MV-4-11 (cell line): ENCODE measurements at regions not wholly inside any gene's neighbourhood (a gene's known extent, or its start where the extent isn't known, plus 50 kb on each side); places are given as distances from the start of the nearest gene placed in this dataset.

Experiments used
- DNase-seq: peaks from one replicate; lab custom pipeline; 2025; lab: John Stamatoyannopoulos, UW

DNA sequence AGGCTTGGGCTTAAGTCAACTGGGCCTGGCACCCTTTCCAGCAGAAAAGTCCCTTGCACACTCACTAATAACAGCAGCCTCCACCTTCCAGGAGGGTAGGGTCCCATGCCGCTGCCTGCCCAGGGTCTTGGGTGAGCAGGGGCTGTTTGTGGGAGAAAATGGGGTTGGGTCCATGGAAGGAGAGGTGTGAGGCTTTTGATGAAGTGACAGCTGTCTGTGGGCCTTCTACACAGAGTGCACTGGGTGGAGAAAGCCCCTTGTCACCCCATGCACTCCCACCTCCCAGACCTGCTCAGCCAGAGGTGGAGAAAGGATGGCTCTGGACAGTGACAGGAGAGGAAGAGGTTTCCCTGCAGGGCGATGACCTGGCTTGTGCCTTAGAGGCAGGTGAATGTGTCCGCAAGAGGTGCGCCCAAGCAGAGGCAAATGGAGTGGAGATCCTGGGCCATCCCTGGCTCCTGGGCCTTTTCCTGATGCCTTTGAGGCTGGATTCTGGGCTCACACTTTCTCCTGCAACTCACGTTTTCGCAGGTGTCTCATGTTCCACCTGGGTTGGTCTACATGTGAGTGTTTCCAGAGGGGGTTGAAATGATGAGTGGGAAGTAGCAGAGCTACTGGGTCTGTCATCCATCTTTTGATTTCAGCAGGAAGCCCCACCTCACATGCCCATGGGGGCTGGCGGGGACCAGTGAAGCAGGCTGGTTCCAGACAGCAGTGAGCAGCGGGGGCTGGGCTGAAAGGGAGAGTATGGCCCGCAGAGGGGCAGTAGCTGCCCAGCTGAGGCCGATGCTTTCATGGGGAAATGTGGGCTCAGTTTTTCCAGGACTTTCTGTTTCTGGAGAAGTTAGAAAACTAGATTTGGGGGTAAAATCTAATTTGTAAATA lies 85.2 kb upstream of the PRR23E start:
- no peak for DNase-seq

DNA sequence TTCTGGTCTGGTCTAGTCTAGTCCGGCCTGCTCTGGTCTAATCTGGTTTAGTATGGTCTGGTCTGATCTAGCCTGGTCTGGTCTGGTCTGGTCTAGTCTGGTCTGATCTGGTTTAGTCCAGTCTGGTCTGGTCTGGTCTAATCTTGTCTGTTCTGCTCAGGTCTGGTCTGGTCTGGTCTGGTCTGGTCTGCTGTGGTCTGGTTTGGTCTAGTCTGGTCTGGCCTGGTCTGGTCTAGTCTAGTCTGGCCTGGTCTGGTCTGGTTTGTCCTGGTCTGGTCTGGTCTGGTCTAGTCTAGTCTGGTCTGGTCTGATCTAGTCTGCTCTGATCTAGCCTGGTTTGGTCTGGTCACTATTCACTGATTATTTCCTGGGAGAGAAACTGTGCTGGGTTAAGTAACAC lies 84.1 kb upstream of the PRR23E start:
- DNase-seq = no peak

DNA sequence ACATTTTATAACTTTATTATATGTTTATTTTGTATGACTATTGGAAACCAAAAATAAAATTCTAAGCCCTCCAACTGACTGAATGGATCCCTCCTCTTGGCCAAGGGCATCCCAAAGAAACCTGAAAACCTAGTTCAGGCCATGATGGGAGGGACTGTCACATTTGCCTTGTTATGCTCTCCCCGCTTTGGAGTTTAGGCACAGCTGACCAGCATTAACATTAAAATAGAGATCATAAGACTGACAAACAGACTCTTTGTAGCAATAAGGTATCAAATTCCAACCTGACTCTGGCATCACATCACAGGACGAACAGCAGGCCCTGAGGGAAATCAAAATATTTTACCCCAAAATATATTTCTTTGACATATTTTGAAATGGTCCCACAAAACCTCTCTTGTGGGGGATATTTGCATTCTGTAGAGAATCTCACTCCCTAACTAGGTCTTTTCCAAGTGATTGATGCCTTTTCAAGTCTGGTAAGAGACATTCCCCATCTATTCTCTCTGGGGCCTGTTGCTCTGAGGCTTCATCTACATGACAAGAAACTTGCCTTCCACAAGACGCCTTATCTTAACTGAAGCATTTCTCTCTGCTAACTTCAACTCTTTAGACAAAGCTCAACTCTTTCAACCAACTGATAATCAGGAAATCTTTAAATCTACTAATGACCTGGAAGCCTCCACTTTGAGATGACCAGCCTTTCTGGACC lies 81.8 kb upstream of the PRR23E start:
- DNase-seq = no peak

DNA sequence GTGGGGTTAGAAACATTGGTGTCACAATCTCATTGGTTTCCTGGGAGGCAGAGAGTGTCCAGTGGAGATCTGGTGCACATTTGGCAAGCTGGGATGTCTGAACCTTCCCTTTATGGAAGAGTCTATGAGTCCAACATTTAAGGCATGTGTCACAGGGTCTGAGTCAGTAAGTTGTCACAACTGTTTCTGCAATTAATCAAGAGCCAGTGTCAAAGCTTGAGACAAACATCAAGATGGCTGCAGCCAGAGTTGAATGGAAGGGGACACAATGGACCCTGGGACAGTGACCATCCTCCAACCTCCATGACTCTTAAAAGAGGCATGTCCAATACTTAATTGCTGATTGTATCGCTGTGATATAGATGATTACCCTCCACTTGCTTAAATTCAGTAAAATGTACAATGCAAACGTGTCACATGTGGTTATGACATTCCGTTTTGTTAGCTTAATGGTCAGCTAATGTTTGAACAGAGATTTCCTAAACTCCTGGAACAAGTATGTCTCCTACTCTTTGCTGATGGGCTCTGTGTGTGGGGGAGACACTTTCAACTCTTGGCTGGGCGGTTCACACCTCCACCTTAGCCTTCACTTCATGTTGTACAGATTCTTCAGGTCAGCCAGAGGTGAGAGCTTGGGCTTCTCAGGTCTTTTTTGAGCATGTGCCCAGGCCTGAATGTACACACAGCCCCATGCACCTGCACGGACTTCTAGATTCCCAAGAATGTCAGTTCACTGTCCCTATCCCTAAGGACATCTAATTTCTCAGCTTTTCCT lies 79.9 kb upstream of the PRR23E start:
- no peak for DNase-seq

DNA sequence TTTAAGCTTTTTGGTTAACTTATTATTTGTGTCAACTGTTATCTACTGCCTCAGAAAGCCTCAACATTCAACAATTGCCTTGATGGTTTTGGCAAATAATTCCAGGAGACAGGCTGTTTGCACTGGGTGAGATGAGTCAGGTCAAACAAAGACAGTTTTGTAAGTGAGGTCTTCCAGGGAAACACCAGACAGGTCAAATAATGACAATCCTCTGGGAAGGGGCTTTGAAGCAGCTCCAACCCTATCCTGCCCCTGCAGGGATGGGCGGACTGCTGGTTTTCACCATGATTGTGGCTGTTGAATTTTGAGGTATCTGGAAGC lies 79.4 kb upstream of the PRR23E start:
- no peak for DNase-seq

DNA sequence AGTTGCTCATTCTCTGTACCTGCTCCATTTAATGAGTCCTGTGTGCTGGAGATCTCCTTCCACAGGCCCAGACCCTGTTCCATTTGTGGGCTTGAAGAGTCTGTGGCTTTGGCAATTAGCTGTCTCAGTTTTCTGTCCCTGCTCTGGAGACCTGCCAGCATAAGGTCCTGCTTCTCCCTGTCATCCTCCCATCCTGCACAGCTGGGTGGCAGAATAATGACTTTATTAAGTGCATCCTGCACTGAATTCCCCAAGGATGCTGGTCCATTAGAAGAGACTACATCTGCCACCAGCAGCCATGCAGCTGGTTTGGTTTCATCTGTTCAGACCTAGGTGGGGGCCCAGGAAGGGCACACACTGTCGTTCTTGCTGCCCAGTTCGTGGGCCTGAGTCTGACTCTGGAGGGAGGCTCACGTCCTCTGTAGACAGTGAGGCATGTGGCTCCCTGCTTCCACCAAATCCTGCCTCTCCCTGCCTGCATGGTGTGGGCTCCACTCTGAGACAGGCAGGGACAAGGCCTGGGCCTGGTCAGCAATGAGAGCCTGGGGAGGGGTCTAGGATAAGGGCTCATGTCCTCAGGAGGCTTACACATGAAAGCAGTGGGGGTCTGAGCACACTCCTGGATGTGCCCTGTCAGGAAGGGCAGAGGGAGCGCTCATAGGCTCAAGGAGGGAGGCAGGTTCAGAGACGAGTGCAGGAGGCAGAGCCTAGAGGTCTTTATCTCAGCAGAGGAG lies 78.4 kb upstream of the PRR23E start:
- no peak for DNase-seq

DNA sequence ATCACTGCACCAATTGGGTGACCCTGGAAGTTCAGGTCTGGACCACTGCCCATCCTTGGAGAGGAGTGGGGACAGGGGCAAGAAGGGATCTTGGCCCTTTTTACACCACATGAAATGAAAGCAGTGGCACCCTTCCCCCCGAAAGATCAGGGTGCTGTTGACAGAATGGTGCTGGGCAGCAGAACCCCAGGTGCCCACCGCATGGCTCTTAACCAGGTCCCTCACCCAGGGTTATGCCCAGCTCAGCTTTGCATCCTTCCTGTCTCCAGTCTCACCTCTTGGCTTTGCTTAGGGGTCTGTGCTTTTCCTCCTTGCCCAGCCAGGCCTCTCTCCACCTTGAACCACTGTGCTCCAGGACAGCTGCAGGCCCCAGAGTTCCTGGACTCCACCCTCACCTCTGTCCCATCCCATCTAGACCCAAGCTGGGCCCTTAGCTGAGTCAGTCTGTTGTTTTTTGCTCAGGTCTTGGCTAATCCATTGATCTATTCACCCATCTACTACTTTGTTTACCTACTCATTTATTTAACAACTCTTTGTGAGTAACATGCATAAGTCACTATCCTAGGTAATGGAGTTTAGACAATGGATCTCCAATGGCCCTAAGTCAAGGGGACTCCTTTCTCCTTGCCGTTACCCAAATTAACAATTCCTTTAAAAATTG lies 77.1 kb upstream of the PRR23E start:
- DNase-seq = no peak

DNA sequence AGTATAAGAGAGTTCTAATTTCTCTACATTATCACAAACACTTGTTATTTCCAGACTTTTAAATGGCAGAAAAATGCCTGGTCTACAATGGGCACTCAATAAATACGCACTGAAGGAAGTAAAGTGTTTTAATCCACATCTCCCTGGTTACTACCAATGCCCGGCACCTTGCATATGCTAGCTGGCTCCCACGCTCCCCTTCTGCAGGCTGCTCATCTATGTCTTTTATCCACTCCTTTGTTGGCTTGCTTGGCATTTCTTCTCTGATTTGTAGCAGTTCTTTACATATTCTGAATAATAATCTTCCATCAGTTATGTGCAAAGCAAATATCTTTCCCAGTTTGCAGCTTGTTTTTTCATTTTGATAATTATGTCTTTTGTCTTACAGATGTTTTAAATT lies 74.6 kb upstream of the PRR23E start:
- no peak for DNase-seq

DNA sequence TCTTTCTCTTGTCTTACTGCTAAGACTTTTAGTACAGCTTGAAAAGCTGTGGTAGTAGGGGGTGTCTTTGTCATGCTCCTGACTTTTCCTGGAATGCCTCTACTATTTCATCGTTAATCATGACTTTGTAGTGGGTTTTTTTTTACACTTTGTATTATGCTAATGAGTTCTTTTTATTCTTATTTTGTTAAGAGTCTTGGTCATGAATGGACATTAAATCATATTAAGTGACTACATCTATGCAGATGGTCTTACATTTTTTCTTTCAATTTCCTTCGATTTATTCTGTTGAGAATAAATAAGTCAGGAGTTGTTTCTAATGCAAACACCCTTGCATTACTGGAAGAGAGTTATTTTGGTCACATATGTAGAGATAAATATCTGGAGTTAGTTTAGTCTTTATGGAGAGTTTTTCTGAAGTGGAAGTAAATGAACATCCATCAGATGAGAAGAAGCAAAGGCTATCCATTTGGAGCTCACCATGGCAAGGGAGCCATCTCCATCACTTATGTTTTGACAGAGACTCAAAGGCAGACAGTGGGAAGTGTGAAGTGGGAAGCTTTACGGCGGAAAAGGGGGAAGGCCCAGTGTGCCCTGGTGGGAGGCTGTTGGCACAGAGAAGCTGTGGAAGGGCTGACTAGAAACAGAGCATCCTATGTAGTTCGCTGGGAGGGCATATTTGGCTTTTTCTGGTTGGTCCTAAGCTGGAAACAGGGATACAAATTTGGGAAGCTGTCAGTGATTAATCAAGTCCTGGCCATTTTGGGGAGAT lies 73.1 kb upstream of the PRR23E start:
- DNase-seq = no peak

DNA sequence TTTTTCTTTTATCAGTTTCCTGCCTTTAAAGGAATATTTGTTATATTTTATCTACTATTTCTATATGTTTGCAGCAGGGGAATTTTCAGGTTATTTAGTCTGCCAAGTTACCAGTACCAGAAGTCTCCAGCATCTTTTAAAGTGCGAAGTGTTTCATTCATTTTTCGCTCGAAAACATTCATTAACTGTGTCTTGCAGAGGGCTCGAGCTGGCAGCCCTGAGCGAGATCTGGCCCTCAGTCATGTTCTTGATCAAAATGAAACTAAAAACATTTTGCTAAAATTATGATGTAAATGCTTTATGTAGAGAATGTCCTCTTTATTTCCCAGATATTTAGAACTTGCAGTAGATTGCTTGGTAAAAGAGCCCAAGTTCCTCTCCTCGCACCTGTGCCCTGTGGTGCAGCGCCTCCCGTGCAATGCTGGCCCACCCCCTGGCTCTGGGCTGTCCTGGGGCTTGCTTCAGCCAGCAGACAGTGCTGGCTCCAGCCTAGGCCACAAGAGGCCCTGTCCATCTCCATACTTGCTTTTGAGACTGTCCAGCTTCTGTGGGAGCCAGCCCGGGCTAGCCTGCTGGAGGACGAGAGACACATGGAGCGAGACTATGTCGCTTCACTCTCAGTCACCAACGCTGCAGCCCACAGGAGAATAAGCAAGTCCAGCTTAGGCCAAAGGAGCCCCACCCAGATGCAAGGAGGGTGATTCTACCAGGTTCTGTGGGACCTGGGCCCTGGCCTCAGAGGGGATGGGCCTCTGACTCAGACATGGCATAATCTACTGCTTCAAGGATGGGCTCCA lies 71.9 kb upstream of the PRR23E start:
- no peak for DNase-seq

DNA sequence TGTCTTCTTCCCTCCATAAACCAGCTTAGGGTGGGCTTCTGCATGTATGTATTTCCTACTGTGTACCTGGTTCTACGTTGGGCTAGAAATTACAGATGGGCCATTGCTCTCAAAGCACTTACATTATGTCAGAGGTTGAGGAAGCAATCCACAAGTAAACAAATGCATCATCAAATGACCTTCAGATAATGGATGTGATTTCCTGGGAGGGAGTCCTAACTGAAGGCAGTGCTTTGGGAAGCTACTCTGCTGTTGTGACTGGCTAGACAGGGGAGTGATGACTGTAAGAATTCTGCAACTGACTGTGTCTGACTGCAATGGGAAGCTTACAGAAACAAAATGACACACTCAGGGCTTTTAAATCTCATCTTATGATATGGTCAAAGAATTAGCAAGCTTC lies 71.0 kb upstream of the PRR23E start:
- no peak for DNase-seq

DNA sequence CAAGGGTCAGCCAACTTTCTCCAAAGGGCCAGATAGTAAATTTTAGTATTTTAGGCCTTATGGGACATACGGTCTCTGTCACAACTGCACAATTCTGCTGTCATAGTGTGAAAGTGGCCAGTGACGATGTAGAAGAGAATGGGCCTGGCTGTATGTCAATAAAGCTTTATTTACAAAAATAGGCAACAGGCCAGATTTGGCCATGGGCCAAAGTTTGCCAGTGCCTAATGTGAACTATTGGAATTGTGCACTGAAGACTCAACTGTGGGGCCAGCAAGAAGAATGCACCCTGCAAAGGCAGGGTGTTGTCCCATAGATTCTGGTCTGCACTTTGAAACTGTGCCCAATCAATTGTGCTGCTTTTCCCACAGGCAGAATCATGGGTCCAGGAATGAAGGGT lies 69.4 kb upstream of the PRR23E start:
- no peak for DNase-seq

DNA sequence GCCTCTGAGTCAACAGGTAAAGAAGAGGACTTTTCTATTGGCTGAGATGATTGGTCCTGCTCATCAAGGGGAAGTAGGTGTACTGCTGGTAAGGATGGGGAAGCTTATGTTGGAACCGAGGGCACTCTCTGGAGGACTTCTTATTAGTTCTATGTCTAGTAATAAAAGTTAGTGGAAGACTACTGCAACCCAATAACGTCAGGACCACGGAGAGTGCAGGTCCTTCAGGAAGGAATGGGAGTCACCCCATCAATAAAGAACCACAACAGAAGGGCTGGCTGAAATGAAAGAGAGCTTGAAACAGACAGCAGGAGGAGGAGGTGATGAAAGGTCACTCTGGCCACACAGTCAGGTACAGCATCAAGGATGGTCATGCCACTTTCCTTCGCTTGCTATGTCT lies 68.8 kb upstream of the PRR23E start:
- no peak for DNase-seq

DNA sequence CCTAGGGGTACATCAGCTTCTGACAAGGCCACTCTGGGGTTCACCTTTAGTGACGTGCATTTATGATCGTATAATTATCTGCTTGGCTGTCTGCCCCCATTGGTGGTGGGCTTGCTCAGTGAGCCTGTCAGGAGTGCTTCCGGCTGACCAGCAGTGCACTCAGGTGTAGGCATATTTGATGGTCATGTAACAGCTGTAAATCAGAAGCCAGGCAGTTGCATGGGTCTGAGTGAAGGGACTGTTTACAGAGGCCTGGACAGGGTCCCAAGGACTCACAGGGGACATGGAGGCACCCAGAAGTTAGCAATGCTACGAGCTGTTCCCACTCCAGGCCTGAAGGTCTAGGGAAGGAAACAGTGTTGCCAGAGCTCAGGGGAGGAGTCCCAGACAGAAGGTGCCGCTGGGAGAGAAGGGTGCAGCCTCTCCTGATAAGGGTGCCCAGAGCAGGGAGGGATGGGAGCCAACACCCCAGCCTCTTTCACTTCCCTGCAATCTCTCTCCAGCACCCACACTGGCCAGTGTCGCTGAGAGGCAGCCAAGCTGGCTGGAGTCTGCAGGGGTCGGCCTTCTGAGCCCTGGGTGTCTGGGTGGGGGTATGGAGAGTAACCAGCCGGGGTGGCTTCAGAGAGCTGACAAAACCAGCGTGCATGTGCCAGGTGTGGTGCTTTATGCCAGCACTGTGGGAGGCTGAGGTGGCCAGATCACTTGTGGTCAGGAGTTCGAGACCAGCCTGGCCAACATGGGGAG lies 61.3 kb upstream of the PRR23E start:
- no peak for DNase-seq

DNA sequence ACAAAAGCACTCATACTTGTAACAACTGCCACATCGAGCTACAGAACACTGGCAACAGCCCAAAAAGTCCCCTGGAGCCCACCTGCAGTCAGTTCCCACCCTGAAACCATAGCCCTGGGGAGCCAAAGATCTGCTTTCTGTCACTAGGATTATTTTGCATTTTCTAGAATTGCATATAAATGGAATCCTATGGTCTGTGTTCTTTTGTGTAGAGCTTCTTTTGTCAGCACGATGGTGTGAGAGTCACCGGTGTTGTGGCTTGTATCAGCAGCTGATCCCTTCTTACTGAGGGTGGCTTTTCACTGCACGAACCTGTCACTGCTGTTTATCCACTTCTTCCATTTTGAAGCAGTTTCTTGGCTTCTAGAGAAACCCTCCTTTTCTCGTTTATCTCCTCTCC lies 60.1 kb upstream of the PRR23E start:
- DNase-seq = no peak

DNA sequence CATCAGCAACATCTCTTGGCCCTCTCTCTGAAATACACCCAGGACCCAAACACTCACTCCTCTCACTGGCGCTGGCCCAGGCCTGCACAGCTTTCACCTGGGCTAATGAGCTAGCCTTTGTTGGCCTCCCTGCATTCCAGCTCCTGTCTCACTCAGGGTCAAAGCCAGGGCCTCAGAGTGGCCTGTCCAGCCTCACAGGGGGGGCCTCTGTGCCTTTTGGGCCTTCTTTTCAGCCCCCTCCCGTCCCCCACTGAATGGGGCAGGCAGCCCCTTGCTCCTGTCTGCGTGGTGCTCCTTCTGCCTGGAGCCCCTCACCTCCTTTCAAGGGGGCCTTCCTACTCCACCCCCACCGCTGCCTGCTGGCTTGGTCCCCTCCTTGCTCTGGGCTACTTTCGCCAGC lies 59.0 kb upstream of the PRR23E start:
- no peak for DNase-seq

DNA sequence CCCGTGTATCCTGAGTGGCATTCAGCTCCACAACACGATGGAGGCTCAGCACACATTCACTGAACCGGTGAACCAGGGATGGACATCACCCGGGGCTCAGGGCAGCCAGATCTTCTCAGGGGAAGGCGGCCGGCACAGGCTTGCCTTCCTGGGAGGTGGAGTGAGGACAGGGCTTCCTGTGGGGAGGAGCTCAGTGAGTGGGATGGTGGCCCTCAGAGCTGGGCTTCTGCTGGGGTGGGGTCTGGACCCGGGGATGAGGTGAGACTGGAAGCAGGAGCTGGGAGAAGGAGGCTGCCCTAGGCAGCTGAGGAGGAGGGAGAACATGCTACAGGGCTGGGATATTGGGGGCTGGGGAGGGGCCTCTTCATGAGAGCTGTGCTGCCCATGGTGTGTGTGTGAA lies 58.5 kb upstream of the PRR23E start:
- DNase-seq = no peak

DNA sequence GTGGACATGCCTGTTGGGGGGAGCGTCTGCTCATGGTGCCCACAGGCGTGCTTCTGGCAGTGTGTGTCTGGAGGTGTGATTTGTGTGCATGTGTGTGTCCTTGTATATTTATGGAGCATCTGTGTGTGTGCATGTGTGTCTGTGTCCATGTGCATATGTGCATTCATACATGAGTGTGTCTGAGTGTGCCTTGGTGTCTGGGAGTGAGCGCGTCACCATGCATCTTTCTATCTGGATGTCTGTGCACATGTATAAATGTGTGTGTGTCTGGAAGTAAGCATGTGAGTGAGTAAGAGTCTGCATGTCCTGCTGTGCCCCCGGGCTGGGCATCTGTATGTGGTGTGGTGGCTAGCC lies 58.1 kb upstream of the PRR23E start:
- DNase-seq = no peak

DNA sequence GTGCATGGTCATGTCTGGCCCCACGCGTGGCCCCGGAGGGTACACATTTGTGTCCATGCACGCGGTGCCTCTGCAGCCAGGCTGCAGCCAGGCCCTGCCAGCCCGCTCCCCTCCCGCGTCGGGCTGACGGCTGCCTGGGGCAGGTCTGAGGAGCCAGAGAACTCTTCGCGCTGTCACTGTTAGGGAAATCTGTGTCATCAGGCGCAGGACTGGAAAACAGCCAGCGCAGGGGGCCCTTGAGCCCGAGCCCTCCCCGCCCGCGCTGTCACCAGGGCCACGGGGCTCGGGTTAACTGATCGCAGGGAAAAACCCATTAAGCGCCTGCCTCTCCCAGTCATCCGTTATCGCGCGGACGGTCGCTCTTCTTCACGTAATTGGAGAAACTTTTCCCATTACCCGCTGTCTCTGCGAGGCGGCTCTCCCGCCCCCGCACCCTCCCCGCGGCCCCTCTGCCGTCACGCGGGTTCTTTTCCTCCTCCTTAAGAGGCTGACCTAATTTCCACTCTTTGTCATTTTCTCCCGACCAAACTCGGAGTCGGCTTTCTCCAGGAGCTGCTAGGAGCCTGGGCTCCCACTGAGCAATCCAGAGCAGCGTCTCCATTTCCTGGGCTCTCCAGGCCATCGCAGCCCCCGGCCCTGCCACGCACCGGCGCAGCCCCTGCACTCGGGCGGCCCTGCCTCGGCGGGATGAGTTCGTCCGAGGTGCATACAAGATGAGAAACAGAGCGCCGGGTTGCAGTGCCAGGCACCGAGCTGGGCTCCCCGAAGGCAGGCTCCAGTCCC lies 57.5 kb upstream of the PRR23E start:
- DNase-seq = no peak
